ENCODE measurements at regions not wholly inside any gene's neighbourhood (a gene's known extent, or its start where the extent isn't known, plus 50 kb on each side); places are given as distances from the start of the nearest gene placed in this dataset.
A peak's percentile ranks its signal among the peaks of the same experiment; 100 is the strongest.

DNA sequence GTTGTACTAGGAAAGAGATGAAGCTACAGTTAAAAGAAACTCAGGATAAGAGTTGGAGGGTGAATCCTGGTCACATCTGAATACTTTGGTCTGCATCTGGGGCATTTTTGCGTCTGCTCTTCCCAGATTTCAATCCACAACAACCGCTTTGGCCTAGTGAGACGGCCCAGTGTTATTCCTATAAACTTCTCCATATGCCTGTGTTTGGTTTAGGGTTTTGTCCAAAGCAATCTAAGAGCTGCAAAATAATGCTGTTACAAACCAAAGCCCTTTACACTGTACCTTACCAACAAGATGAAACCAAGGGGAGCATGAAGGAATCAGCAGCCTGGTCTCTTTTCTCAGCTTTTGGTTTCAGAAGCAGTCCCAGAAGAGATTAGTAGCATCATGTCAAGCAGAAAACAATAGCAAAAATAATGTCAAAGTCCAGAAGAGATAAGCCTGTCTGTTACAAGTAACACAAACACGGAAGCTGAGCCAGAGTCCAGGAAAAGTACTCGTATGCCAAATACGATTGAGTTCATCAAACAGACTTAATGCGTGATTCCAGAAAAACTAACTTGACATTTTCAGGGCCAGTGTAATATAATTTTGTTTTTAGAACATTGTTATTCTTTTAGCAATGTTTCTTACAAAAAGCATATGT lies 379.9 kb upstream of the ACO1 start:
- H3K27ac ChIP-seq: no peak overlapping the region
- TF ChIP-seq, protein P1, sequence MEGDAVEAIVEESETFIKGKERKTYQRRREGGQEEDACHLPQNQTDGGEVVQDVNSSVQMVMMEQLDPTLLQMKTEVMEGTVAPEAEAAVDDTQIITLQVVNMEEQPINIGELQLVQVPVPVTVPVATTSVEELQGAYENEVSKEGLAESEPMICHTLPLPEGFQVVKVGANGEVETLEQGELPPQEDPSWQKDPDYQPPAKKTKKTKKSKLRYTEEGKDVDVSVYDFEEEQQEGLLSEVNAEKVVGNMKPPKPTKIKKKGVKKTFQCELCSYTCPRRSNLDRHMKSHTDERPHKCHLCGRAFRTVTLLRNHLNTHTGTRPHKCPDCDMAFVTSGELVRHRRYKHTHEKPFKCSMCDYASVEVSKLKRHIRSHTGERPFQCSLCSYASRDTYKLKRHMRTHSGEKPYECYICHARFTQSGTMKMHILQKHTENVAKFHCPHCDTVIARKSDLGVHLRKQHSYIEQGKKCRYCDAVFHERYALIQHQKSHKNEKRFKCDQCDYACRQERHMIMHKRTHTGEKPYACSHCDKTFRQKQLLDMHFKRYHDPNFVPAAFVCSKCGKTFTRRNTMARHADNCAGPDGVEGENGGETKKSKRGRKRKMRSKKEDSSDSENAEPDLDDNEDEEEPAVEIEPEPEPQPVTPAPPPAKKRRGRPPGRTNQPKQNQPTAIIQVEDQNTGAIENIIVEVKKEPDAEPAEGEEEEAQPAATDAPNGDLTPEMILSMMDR (conservative IDR thresholded peaks at IDR 0.05): no peak

DNA sequence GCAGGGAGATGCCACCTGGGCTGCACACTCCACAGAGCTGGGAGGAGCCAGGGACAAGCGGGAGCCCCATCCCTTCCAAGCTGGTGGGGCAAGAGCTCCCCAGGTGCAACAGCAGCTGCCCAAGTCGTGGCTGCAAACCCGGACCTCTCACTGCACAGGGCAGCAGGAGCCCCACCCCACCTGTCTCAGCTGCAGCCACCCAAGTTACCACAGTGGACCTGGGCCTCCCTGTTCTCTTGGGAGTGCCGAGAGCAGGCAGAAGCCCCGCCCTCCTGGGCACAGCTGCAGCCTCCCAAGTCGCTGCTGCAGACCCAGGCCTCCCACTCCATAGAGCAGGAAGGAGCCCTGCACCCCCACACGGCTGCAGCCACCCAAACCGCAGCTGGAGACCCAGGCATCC lies 374.1 kb upstream of the ACO1 start:
- TF ChIP-seq ZFX (IDR thresholded peaks at IDR 0.05): no peak
- TF ChIP-seq, protein P1 (conservative IDR thresholded peaks at IDR 0.05): no peak
- no peak overlapping the region for H3K27ac ChIP-seq

DNA sequence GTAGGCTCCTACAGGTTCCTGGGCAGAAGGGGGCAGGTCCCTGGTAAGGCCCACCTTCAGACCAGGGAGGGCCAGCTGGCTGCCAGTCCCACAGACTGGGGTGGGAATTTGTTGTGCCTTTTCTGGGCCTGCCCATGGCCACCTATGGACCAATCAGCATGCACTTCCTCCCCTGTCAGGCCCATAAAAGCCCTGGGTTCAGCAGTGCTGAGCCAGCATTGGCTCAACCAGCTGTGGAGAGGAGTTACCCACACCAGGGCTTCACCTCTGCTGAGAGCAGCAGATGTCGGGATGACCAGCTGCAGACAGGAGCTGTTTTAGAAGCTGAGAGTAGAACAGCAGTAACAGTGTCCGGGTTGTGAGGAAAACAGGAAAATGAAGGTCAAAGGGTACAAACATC lies 373.4 kb upstream of the ACO1 start:
- no peak overlapping the region for H3K27ac ChIP-seq
- TF ChIP-seq, protein P1 (conservative IDR thresholded peaks at IDR 0.05): no peak
- TF ChIP-seq ZFX (IDR thresholded peaks at IDR 0.05): no peak

DNA sequence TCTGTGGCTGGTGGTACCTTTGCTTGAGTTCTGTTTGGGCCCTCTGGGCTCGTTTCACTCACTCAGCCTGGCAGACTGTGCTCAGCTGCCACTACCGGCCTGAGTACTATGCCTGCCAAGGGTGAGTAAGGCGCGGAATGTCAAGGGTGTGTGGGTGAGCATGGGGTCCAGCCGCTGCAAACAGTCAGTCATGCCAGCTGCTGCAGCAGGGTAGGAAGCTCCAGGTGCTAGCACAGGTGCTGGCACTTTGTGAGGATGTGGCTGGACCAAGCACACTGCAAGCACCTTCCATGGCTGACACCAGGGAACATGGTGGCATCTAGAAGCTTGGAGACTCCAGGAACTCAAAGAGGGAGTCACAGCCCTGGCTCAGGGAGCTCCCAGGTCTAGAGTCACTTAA lies 368.6 kb upstream of the ACO1 start:
- TF ChIP-seq, protein P1 (conservative IDR thresholded peaks at IDR 0.05): no peak
- no peak for TF ChIP-seq ZFX (IDR thresholded peaks at IDR 0.05)
- no peak overlapping the region for H3K27ac ChIP-seq

DNA sequence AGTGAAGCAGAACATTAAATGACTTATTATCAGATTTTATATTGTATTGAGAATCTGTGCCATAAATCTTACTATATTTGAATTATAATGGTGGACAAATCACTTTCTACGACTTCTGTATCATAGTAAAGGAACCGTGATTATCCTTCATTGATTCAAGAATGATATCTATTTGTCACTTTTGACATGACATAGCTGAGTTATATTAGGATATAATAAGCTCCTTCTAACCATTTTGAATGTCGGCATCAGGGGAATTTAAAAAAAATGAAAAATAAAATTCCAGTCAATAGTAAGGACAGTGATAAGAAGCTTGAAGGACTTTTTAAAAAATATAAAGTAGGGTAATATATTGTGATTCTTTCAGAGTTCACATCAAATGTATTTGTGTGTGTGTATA lies 338.9 kb upstream of the ACO1 start:
- TF ChIP-seq ZFX (IDR thresholded peaks at IDR 0.05): no peak
- TF ChIP-seq, protein P1 (conservative IDR thresholded peaks at IDR 0.05): no peak

DNA sequence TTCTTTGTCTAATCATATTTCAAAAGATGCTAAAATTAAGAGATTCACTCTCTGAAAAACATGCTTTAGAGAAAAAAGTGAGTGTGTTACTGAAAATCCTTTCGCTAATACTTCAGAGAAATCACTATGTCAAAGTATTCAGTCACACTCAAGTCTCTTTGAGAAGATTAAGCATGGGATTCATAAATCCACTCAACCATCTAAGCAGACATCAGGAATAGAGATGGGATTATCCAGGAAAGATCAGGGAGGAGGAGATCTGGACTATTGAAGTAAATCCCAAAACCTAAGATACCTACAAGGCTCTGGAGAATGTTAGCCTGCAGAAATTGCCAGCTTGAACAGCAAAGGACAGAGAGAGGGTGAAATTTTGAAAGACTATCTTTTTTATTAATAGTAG lies 317.2 kb upstream of the ACO1 start:
- no peak overlapping the region for H3K27ac ChIP-seq
- TF ChIP-seq, protein P1 (conservative IDR thresholded peaks at IDR 0.05): no peak
- TF ChIP-seq ZFX (IDR thresholded peaks at IDR 0.05): no peak

More for the DNA sequence above, 338.9 kb upstream of the ACO1 start:
- no peak overlapping the region for H3K27ac ChIP-seq

DNA sequence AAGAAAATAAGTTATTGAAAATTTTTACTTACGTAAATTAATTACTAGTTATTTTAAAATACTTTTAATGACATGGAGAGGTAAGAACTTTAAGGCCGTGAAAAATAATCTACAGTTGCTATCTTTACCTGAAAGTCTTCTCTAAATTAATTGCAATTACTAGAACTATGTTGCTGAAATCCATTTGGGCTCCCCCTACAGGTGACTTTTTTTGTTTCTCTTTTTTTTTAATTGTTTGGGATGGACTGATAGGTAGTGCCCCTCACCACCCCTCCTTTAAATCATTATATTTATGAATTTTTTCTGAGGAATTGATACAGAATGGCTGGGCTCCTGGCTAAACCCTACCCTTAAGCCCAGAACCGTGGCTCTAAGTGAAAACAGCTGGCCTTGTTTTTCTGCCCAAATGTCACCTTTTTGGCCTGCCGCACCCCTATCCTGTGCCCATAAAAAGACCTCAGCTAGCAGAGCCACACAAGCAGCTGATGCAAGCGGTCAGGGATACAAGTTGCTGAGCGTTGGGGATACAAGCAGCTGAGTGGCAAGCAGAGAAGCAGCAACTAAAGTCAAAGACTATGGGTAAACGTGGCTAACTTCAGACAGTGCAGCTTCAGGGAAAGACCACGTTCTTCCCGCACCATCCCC lies 315.2 kb upstream of the ACO1 start:
- no peak overlapping the region for H3K27ac ChIP-seq
- TF ChIP-seq, protein P1 (conservative IDR thresholded peaks at IDR 0.05): peak; percentile 76
- TF ChIP-seq ZFX (IDR thresholded peaks at IDR 0.05): no peak

Measured in C4-2B (cell line).